Activated T-cell treated with anti-CD3 and anti-CD28 coated beads for 48 hours (primary cell): ENCODE measurements at regions not wholly inside any gene's neighbourhood (a gene's known extent, or its start where the extent isn't known, plus 50 kb on each side); places are given as distances from the start of the nearest gene placed in this dataset.
A peak's percentile ranks its signal among the peaks of the same experiment; 100 is the strongest.
"Not testable (repeated sequence)": the region's sequence is repeated elsewhere in the genome, so short reads cannot be mapped to it uniquely, and the experiment has no call there.

Experiments
- DNase-seq: peaks from one replicate; pipeline ENCODE4 v3.0.0-alpha.2; 2020; ENCODE audit warnings: low read depth

DNA sequence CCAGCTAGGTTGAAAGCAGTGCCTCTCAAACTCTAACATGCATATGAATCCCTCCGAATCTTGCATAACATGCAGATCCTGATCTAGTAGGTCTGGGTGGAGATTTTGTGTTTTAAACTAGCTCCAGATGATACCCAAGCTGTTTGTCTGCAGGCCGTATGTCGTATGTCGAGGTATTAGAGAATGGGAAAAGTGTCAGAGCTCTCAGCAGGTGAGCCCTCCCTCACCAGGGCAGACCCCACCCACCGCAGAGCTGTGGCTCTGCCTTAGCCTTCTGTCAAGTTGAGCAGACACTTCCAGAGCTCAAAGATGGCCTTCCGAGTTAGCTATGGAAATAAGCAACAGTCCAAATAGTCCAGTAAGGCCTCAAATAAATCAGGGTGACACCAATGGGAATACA, 83.2 kb upstream of the MAP3K1 start:
- no peak for DNase-seq

DNA sequence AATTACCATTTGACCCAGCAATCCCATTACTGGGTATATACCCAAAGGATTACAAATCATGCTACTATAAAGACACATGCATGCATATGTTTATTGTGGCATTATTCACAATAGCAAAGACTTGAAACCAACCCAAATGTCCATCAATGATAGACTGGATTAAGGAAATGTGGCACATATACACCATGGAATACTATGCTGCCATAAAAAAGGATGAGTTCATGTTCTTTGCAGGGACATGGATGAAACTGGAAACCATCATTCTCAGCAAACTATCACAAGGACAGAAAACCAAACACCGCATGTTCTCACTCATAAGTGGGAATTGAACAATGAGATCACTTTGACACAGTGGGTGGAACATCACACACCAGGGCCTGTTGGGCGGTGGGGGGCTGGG, 83.9 kb upstream of the MAP3K1 start:
- not testable (repeated sequence) for DNase-seq

DNA sequence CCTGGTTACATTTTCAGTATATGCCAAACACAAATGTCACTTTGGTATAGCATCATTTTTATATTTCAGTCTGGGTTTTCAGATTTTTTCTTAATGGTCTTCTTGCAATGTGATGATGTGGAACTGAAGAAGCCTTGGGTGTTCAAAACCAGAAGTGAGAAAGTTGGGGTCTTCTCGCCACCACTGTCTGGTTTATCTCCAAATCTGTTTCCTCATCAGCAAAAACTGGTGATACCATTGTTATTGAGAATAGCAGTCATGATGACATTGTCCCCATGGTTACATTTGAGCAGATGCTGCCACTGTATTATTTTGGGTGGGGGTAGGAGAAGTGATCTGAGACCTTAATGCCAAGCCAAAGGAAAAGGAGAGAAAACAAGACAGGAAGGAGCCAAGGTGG, 85.9 kb upstream of the MAP3K1 start:
- DNase-seq = no peak

DNA sequence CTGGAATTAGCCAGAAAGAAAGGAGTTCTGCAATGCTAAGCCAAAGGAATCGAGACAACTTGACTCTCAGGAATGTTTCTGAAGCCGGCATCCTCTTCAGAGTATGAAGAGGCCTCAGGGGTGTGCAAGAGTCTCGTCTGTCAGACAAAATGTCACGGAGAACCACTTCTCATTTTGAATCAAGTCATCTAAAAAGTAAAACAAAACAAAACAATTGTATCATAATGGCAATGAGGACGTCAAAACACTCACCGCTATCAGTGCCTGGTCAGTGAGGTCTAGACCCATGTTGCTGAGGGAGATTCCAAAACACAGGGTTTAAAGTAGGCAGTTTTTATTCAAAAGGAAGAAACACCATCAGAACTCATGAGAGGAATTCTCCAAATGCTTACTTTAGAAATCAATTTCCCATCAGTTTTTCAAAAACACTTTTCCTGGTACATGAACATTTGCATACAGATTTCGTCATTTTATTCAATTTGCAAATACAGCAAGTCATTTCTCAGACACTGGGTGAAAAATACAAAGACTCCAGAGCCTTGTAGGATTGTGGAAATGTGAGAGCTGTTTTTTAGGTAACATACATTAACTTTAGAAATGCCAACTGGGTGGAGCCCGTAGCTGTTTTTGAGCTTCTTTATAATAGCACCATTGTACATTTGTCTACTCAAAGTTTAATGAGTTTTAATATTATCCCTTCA, 89.5 kb upstream of the MAP3K1 start:
- DNase-seq = no peak

DNA sequence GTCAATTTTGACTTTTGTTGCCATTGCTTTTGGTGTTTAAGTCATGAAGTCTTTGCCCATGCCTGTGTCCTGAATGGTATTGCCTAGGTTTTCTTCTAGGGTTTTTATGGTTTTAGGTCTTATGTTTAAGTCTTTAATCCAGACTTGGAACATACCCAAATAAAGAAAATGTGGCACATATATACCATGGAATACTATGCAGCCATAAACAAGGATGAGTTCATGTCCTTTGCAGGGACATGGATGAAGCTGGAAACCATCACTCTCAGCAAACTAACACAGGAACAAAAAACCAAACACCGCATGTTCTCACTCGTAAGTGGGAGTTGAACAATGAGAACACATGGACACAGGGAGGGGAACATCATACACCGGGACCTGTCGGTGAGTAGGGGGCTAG, 90.5 kb upstream of the MAP3K1 start:
- not testable (repeated sequence) for DNase-seq

DNA sequence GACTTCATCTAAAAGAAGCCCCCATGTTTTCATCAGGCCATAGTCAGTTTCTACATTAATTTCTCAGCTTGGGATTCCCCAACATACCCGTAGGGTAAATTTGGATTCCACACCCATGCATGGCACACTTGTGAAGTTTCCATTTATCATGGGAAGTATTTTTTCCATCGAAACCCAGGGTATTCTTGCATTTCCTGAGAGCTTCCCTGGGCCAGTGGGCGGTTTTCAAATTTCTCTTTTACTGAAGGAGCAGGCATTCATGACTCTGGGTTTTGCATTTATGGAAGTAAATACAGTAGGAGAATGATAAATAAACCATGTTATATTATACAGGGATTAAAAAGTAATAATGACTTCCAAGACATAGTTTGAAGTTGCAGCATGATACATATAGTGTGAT, 93.0 kb upstream of the MAP3K1 start:
- DNase-seq = no peak

DNA sequence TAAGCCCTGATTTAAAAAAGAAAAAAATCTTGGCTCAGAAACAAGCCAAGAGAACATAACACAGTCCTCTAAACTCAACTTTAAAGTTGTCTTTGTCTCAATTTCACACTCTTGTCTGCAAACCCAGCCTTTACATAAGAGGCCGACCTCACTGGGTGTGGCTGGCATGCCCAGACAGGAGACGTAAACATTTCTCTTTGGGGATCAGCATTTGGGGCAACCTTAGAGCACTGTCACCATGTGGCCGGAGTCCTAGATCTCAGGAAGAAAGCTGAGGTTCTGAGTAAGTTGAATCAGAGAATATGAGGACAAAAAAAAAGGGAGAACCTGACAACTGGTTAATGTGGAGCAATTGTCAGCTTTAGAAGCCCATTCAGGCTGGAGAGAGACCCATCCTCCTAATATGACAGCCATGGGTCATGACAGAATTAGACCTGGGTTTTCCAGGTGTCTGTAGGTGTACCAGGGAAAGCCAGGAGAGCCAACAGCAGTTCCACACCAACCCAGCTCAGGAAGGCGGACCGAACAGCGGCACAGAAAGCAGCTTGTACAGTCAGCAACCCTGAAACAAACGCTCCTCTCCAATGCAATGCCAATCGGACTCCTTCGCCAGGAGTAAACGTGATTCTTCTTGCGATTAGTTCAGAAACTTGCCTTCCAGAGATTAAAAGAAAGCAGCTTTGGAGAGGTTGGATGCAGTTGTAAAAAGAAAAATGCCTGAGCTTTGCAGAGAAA, 97.9 kb upstream of the MAP3K1 start:
- no peak for DNase-seq

DNA sequence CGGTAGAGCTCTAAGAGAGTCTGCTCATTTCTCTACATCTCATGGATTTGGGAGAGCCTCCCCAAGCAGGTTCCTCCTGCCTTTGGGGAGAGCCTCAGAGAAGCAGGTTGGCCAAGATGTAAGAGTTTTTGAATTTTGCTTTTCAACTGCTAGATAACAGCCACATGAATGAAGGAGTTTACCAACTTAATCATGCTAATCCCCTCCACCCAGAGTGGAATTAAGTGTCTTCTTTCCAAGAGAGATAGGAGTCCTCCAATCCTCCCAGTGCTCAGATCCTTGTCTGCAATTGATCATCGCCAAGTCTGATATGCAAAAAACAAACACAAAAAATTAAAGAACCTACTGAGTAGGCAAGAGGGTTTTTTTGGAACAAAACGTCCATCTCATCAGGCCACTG, 99.4 kb upstream of the MAP3K1 start:
- no peak for DNase-seq

DNA sequence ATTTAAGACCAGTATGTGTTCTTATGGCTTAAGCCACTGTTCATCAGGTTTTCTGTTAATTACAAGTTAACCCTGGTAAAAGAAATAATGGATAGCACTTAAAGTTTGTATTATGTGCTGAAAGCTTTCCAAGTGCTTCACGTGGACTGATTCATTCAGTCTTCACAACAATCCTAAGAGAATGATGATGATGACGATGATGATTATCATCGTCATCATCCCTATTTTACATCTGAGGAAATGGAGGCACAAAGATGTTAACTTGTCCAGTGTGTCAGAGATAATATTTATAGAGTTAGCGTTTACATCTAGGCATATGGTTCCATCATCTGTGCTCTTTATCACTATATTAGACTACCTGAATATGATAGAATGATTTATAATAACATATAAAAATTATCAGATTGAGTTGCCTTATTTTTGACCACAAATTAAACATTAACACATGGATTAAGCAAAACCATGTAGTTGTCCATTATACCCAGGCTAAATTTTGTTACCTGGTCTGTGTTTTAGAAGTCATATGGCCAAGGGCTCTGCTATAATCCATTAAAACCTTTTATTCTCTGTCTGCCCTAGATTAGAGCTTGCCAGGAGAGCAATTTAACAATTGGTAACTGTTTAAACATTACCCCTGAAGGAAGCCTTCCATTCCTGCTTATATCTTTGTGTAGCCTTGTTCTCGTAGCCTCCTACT, 102.3 kb upstream of the MAP3K1 start:
- no peak for DNase-seq

DNA sequence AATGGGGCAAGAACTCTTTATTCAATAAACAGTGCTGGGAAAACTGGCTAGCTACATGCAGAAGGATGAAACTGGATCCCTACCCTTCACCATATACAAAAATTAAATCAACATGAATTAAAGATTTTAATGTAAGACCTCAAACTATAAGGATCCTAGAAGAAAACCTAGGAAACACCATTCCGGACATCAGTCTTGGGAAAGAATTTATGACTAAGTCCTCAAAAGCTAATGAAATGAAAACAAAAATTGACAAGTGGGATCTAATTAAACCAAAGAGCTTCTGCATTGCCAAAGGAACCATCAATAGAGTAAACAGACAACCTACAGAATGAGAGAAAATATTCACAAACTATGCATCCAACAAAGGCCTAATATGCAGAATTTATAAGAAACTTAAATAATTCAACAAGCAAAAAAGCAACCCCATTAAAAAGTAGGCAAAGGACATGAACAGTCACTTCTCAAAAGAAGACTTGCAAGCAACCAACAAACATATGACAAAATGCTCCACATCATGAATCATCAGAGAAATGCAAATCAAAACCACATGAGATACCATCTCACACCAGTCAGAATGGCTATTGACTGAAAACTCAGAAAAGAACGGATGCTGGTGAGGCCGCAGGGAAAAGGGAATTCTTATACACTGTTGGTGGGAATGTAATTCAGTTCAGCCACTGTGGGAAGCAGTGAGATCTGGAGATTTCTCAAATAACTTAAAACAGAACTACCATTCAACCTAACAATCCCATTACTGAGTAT, 104.3 kb upstream of the MAP3K1 start:
- no peak for DNase-seq

DNA sequence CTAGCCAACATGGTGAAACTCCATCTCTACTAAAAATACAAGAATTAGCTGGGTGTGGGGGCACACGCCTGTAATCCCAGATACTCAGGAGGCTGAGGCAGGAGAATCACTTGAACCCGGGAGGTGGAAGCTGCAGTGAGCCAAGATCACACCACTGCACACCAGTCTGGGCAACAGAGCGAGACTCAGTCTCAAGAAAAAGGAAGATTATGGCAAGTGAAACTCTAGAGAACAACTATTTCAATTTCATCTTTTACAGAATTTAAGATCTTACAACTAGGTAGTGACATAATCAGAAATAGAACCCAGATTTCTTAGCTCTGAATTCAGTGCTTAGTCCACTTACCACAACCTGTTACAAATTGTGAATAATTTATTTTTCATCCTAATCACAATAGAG, 108.8 kb upstream of the MAP3K1 start:
- no peak for DNase-seq

DNA sequence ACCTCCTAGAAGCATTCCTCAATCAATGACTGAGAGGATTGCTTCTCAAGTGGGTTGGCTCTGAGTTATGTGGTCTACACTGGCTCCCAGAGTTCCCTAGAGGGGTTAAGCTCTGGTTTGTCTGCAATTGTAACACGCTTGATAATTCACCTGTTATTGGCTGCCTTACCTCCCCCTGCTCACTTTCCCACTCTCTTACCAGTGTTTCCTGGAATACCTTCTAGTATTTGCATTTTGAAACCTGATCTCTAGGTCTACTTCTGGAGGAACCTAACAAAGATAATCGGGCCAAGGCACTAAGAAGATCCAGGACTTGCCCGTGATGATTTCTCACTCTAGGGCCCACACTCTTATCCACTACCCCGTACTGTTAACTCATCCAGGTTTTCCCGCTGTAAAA, 110.1 kb upstream of the MAP3K1 start:
- DNase-seq = no peak

DNA sequence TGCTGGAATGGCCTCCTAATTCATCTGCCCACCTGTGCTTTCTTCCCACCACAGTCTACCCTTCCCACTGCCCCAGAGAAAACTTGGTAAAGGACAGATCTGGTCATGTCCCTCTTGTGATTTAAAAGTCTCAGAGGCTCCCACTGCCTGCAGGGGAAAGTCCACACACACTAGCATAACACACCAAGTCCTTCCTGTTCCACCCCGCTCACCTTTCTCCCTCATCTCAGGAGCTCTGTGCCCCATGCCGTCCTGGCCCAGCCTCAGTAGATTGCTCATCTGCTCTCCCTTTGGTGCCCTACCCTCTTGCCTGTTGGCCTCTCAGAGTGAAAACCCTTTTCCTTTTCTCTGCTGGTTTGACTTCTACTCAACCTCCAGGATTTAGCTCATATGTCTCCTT, 111.4 kb upstream of the MAP3K1 start:
- no peak for DNase-seq

DNA sequence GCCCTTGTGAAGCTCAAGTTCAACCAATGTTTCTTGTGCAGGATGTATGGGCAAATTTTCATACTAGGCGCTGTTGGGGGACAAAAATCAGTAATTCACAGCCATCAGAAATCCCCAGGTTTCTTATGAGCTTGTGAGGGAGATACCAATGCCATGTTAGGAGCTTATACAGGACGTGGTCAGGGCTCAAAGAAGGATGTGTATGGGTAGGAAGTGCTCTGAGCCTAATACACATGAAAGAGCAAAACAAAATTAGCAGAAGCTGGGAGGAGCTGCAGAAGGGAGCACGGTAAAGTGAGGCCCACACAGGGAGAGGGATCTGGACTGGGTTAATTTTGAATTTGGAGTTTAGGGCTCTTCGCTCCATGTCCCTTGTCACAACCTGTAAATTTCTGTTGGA, 114.6 kb upstream of the MAP3K1 start:
- no peak for DNase-seq

DNA sequence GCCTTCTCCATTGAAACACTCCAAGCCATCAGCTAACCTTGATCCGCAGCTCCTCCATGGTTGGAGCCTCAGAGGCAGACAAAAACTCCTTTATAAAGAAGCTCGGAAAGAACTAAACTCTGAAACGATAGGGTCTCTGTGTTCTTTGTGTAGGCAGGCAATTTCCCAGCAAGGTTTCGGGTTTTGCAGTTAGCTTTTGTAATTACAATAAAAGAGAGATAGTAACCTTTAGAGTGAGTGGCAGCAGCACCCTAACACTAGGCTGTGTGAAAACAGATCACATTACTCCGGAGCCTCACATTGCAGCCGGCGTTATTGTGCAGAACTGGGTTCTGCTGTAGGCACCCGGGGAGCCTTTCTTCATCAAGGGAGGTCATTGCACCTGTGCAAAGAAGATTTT, 115.8 kb upstream of the MAP3K1 start:
- no peak for DNase-seq

DNA sequence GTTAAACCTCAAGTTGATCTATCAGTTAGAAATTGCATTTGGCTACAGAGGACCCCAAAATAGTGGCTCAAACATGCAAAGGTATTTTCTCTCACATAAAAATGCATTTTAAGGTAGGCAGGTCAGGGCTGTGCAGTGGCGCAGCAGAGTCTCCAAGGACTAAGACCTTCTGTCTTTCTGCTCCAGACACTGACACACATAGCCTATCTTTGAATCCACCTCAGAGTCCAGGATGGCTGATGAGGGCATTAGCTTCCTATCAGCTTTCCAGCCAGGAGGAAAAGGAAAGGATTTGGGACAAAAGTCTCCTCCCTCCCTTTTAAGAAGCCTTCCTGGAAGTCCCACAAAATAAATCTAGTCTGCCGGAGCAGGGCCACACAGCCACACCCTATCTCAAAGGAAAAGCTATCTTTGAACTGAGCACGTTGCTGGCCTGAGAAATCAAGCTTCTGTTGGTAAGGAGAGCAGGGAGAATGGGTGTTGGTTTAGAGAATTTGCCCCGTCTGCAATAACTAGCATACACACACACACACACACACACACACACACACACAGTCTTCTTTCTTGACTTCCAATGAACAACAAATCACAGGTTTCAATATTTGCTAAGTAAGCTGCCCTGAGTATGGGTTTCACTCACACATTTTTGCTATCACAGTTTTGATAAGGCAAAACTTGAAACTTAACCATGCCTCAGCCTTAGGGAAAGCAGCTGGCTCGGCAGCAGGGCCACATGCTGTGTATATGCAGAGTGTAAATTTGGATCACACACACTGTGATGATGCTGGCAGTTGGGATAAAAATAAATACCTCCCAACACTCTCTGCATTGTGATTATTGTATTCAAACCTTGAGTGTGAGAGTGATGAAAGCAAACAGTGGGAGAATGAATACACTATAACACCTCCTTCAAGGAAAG, 116.6 kb upstream of the MAP3K1 start:
- DNase-seq = no peak

DNA sequence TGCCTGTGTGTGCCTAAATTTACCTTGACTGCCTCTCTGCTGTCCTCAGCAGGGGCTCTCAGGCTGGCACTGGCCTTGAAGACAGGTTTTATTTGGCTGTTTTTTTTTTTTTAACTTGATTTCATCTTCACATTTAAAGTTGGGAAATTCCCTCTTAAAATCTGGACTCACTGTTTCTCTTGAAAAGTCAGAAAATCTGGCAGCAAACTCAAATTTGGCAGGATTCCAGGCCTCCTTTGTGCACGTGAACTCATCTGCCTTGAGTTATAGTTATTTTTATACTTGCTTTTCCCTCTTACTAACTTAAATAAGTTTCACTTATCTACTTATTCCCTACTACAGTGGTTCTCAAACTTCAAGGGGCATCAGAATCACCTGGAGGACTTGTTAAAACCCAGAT, 118.4 kb upstream of the MAP3K1 start:
- no peak for DNase-seq

DNA sequence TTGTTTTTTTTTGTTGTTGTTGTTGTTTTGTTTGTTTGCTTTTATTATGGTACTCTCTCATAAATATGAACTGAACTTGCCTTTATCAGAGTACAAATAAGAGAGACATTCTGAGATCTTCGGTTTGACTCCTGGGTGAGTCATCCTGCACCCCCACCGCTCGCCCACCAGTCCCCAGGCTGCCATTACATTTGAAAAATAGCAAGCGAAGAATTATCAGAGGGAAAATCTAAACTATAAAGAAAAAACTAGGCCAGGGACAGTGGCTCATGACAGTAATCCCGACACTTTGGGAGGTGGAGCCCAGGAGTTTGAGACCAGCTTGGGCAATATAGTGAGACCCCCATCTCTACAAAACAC, 122.1 kb upstream of the MAP3K1 start:
- peak; percentile 41 for DNase-seq

DNA sequence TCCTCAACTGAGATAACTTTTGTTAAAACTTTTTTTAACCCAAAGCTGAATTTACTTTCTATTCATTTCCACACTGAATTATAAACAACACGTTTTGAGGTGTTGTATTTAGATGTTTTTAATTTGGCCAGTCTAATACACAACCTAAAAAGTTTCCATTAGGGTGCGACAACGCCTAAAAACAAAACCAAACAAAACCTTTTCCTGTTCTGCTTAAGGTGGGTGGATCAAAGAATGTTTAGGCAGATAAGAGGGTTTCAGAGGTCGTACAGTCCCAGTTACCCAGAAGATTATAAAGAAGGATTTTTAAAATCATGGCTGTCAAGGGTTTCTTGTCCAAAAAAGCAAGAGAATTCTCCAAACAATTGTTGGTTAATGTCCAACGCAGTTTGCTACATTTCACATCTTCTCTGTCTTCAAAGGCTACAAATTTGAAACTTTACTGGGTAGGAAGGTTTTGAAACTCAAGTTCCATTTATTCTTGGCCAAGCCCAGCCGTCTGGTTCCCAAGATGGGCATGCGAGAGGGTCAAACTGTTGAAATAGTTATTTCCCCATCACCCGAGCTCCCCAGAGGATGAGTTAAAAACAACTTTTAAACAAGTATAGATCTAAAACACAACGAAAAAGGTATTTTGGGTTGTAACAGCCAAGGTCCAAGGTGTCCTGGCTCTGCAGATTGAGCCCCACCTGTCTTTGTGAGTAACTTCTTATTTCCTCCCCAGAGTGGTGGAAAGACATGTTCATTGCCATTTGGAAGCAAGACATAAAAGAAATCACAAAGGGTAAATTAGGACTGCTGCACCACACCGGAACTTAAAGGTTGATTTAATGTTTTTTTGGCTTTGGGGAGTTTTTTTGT, 122.8 kb upstream of the MAP3K1 start:
- DNase-seq = no peak

DNA sequence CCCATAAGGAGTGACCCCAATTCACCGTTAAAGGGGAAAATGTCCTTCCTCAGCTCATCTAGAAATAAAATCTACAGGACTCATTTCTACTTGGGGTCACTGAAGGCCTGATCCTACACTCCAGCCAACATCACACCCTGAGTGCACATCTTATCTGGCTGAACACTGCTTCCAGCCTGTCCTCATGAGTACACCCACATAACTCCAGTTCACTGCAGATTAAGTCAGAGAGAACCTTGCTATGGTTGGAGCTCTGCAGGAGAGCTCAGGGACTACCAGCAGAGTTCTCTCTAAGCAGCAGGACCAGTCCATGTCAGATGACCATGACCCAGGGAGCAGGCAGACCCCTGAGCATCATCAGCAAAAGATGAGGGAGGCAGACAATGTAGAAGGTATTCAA, 126.9 kb upstream of the MAP3K1 start:
- no peak for DNase-seq
